ENCODE measurements at regions not wholly inside any gene's neighbourhood (a gene's known extent, or its start where the extent isn't known, plus 50 kb on each side); places are given as distances from the start of the nearest gene placed in this dataset.

DNA sequence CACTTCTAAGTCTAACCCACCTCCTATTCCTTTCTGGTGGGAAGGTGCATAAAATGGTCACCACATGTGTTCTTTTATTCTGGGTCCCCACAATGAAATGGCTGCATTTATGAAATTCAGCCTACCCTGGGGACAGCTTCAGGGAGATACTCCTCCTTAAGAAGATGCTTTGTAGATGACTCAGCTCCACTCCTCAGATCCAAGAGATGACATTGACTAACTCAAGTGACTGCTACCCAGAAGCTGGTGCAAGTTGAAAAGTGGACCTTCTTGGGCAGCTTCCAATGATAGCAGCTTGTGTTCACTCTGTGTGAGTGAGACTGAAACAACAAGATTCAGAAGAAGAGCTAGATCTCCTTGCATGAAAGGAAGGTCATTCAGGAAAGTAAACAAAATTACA, 113.4 kb downstream of the SCP2D1 start:
- TF ChIP-seq, protein P1, sequence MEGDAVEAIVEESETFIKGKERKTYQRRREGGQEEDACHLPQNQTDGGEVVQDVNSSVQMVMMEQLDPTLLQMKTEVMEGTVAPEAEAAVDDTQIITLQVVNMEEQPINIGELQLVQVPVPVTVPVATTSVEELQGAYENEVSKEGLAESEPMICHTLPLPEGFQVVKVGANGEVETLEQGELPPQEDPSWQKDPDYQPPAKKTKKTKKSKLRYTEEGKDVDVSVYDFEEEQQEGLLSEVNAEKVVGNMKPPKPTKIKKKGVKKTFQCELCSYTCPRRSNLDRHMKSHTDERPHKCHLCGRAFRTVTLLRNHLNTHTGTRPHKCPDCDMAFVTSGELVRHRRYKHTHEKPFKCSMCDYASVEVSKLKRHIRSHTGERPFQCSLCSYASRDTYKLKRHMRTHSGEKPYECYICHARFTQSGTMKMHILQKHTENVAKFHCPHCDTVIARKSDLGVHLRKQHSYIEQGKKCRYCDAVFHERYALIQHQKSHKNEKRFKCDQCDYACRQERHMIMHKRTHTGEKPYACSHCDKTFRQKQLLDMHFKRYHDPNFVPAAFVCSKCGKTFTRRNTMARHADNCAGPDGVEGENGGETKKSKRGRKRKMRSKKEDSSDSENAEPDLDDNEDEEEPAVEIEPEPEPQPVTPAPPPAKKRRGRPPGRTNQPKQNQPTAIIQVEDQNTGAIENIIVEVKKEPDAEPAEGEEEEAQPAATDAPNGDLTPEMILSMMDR (IDR thresholded peaks at IDR 0.05): no peak
- no peak for TF ChIP-seq EZH2 (IDR thresholded peaks at IDR 0.05)
